ENCODE measurements at regions not wholly inside any gene's neighbourhood (a gene's known extent, or its start where the extent isn't known, plus 50 kb on each side); places are given as distances from the start of the nearest gene placed in this dataset.
"Not testable (repeated sequence)": the region's sequence is repeated elsewhere in the genome, so short reads cannot be mapped to it uniquely, and the experiment has no call there.

- ATAC-seq (no peak), FAIRE-seq (no peak), DNase-seq (no peak)
- Histone ChIP-seq H3K4me3 (no peak overlapping the region), H3K9me3 (no peaks in the 10 kb centered on the region), H3K36me3 (no peaks in the 10 kb centered on the region), H3K4me1 (no peaks in the 10 kb centered on the region), H3K27me3 (no peaks in the 10 kb centered on the region), H3K27ac (no peak overlapping the region)
- 60 to 72% methylated on average over 4 of the region's 4 CpGs for WGBS, 2 donors
- intact Hi-C loops (cut with DNase I), result no loop called here
- no peak for TF ChIP-seq CTCF (IDR thresholded peaks at IDR 0.05)
Observed at GRCh38 chr13:60836821-60837220, 439.8 kb downstream of the TDRD3 start.

DNA sequence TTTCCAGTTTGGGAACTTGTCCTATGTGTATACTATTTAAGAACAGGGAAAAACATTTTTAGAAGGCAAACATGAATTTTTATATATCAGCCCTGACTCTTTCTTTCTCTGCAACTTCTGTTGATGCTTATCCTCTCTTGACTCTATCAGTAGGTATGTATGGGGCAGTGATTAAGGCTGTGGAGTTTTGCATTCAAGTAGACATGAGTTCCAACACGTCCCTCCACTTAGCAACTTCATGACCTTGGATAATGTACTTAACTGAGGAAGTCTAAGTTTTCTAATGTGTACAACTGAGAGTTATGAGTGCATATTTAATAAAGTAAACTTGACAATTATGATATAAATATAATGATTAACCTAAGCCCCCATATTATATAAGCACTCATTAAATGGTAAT lies 414.6 kb downstream of the TDRD3 start:
- DNase-seq (no peak), ATAC-seq (no peak), FAIRE-seq (no peak)
- Histone ChIP-seq H3K4me1 (no peaks in the 10 kb centered on the region), H3K27ac (no peak overlapping the region), H3K36me3 (no peaks in the 10 kb centered on the region), H3K4me3 (no peak overlapping the region), H3K9me3 (no peaks in the 10 kb centered on the region), H3K27me3 (no peaks in the 10 kb centered on the region)
- intact Hi-C loops (cut with DNase I), result no loop called here
- no peak for TF ChIP-seq CTCF (IDR thresholded peaks at IDR 0.05)
- WGBS, 2 donors, result 42 to 50% methylated on average over 1 of the region's 1 CpG

- intact Hi-C loops (cut with DNase I); ATAC-seq; H3K36me3 ChIP-seq; H3K27me3 ChIP-seq; DNase-seq; H3K27ac ChIP-seq; FAIRE-seq; H3K4me3 ChIP-seq; H3K9me3 ChIP-seq; H3K4me1 ChIP-seq: not testable (repeated sequence)
- 84 to 92% methylated on average over 13 of the region's 13 CpGs for WGBS, 2 donors
Observed at GRCh38 chr13:60805640-60806039, 408.6 kb downstream of the TDRD3 start.

GRCh38 chr13:60798503-60798902 lies 401.5 kb downstream of the TDRD3 start:
- DNase-seq (no peak), ATAC-seq (no peak), FAIRE-seq (no peak)
- intact Hi-C loops (cut with DNase I), result no loop called here
- H3K27me3 ChIP-seq, result no peaks in the 10 kb centered on the region
- H3K27ac ChIP-seq, result no peak overlapping the region
- WGBS, 2 donors, result 68 to 69% methylated on average over 4 of the region's 4 CpGs
- no peaks in the 10 kb centered on the region for H3K36me3 ChIP-seq
- no peak overlapping the region for H3K4me3 ChIP-seq
- TF ChIP-seq CTCF (IDR thresholded peaks at IDR 0.05), result no peak
- H3K9me3 ChIP-seq, result no peaks in the 10 kb centered on the region
- no peaks in the 10 kb centered on the region for H3K4me1 ChIP-seq

DNA sequence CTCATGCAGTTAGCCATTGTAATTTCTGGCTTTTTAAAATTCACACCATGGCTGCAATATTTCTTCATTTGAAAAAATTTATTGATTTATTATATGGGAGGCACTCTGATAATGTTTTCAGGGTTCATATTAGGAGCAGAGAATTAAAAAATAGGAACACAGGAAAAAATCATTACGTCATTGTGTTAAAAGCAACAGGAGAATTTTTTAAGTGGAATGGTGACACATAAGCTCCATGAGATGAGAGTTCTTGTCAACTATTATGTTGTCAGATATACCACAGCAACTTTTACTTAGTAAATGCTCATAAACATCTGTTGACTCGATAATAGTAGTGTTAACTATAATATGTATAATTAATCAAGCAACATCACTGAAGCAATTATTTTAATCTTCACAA lies 400.1 kb downstream of the TDRD3 start:
- no peak overlapping the region for H3K27ac ChIP-seq
- no peak for TF ChIP-seq CTCF (IDR thresholded peaks at IDR 0.05)
- H3K36me3 ChIP-seq, result no peaks in the 10 kb centered on the region
- DNase-seq (no peak), FAIRE-seq (no peak), ATAC-seq (no peak)
- no peaks in the 10 kb centered on the region for H3K27me3 ChIP-seq
- H3K4me1 ChIP-seq, result no peaks in the 10 kb centered on the region
- 47 to 66% methylated on average over 2 of the region's 2 CpGs for WGBS, 2 donors
- no peaks in the 10 kb centered on the region for H3K9me3 ChIP-seq
- no peak overlapping the region for H3K4me3 ChIP-seq
- intact Hi-C loops (cut with DNase I), result no loop called here

GRCh38 chr13:60794751-60795150 lies 397.7 kb downstream of the TDRD3 start:
- TF ChIP-seq CTCF (IDR thresholded peaks at IDR 0.05), result no peak
- no peak for DNase-seq
- Histone ChIP-seq H3K9me3 (no peaks in the 10 kb centered on the region), H3K4me1 (no peaks in the 10 kb centered on the region), H3K27ac (no peak overlapping the region), H3K36me3 (no peaks in the 10 kb centered on the region), H3K4me3 (no peak overlapping the region), H3K27me3 (no peaks in the 10 kb centered on the region)
- WGBS, 2 donors, result 66 to 75% methylated on average over 4 of the region's 4 CpGs
- ATAC-seq, result no peak
- intact Hi-C loops (cut with DNase I), result no loop called here
- FAIRE-seq, result no peak
